CD4-positive, alpha-beta T cell treated with Interleukin-17A for 4 hours (primary cell): ENCODE measurements at regions not wholly inside any gene's neighbourhood (a gene's known extent, or its start where the extent isn't known, plus 50 kb on each side); places are given as distances from the start of the nearest gene placed in this dataset.
"Not testable (repeated sequence)": the region's sequence is repeated elsewhere in the genome, so short reads cannot be mapped to it uniquely, and the experiment has no call there.

Source experiments
- DNase-seq: peaks from one replicate; pipeline ENCODE4 v3.0.0-alpha.2; 2020; ENCODE audit warnings: mixed read lengths

DNA sequence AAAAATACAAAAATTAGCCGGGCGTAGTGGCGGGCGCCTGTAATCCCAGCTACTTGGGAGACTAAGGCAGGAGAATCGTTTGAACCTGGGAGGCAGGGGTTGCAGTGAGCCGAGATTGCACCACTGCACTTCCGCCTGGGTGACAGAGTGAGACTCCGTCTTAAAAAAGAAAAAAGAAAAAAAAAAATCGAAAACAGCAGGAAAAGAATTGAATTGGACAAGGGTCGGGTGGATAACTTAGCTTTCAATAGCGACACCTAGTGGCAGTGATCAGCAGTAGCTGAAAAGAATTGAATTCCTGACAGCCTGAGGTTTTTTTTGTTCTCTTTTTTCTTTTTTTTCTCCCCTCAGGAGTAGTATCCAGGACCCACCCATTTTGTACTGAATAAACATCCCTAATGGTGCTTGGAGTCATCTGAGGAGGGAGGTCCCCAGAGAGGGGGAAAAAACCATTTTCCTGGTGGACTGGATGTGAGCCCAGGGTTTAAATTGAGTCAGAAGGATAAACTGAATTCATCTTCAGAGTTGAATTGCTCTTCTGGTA lies 55.1 kb downstream of the CYCS start:
- peak; percentile 63 for DNase-seq

DNA sequence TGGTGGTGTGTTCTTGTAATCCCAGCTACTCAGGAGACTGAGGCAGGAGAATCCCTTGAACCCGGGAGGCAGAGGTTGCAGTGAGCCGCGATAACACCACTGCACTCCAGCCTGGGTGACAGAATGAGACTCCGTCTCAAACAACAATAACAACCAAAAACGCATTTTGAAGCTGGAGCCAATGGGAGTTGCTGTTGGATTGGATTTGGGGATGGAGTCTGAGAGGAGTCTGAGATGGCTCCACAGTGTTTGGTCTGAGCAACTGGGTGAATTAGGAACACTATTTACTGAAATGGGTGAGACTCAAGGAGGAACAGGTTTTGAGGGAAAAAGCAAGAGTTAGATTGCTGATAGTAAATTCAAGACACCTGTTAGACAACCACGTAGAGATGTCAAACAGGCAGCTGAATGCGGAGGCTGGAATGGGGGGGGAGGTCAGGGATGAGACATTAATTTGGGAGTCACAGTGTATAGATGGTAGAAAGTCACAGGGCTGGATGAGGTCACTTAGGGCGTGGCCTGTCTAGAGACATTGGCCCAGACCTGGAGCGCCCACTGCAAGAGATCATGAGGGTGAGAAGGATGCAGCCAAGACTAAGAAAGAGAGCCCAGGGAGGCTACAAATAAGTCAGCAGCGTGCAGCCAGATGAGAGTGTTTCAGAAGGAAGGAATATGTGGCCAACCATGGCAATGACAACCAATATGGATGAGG lies 56.4 kb downstream of the CYCS start:
- DNase-seq, result no peak

- no peak for DNase-seq
Observed at GRCh38 chr7:25067726-25068501, 57.1 kb downstream of the CYCS start.

GRCh38 chr7:25066253-25066652 lies 58.8 kb downstream of the CYCS start:
- DNase-seq, result no peak

- DNase-seq, result no peak
Observed at GRCh38 chr7:25062380-25062779, 62.7 kb downstream of the CYCS start.

DNA sequence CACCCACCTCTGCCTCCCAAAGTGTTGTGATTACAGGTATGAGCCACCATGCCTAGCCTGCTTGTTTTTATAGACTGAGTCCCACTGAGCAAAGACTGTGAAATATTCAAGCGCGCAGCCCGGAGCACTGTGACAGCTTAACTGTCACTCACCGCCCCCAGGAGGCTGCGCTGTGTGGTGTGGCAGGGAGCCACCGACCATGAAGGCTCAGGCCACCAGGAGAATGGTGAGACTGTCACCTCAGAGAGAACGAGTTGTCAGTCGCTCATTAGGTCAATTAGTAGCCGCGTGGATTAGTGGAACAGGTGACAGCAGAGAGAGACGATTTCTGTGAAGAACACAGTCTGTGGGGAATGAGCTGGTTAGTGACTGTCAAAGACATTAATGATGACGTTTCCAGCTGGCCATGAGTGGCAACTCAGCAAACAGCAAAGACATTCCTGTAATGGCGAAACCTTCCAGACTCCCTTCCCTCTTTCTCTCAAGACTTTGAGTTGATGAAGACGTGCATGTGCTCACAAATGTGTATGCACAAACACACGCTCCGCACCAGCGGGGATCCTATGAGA lies 64.5 kb downstream of the CYCS start:
- no peak for DNase-seq

DNA sequence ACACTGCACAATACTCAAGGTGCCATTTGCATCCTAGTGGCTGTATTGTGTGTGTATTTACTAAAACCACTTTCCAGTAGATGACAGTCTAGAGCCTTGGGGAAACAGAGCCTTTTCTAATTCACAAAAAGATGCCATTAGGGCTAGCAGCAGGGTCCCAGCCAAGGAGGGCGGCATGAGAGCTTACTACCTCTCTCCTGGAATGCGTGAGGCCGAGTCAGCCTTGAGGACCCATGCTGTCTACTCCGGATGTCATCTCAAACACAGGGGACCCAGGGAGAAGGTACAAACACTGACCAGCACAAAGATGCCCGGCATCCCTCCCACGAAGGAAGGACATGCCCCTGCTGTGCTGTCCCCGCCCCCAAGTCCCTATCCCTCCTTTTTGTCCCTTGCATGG lies 65.5 kb downstream of the CYCS start:
- no peak for DNase-seq

DNA sequence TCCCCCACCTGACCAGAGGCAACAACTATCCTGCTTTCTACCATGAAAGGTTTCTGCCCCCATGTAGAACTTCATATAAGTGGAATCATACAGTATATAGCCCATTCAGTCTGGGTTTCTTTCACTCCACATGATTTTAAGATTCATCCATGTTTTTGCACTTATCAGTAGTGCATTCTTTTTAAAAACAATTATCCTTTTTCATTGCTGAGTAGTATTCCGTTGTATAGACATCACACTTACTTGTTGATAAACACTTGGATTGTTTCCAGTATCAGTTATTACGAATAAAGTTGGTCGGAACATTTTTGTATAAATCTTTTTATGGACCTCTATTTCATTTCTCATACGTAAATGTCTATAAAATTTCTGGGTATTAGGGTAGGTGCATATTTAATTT lies 68.7 kb downstream of the CYCS start:
- DNase-seq, result no peak

GRCh38 chr7:25055520-25056220 lies 69.4 kb downstream of the CYCS start:
- no peak for DNase-seq

- DNase-seq, result no peak
Observed at GRCh38 chr7:25054819-25055519, 70.1 kb downstream of the CYCS start.

DNA sequence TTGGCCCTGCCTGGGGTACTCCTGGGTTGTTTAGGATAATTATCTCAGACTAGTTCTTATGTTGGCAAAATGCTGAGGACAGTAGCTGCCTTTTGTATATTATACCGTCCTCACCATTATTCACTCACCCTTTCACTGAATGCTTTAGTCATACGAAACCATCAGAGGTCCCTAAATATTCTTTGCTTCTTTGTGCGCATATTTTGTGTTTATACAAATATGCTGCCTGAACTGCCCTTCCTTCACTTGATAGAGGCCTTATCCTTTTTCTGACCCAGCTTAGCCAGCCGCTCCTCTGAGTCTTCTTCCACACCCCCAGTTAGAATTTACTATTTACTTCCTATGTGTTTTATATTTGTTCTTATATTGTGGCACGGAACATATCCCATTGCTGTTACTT lies 70.2 kb upstream of the OSBPL3 start:
- DNase-seq, result no peak

GRCh38 chr7:25048444-25048834 lies 68.5 kb upstream of the OSBPL3 start:
- DNase-seq, result no peak

DNA sequence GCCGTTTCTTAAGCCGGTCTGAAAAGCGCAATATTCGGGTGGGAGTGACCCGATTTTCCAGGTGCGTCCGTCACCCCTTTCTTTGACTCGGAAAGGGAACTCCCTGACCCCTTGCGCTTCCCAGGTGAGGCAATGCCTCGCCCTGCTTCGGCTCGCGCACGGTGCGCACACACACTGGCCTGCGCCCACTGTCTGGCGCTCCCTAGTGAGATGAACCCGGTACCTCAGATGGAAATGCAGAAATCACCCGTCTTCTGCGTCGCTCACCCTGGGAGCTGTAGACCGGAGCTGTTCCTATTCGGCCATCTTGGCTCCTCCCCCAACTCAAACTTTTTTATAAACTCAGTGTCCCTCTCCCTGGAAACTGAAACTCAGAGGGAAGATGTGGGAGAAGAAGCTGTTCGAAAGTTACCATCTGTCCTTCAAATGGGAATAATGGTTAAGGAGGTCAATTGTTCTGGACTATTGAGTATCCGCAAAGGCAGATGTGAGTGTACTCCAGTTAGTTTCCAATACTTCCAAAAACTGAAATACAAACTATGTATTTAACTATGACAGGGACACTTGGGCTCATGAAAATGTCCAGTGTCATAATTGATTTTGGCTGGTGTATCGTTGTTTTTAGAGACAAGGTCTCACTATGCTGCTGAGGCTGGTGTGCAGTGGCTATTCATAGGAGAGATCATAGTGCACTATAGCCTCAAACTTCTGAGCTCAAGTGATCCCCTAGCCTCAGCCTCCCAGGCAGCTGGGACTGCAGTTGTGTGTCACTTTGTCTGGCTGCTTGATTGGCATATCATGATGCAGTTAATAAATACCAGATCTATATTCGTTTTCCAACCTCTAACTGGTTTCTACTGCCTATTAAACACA lies 67.8 kb upstream of the OSBPL3 start:
- DNase-seq, result not testable (repeated sequence)

DNA sequence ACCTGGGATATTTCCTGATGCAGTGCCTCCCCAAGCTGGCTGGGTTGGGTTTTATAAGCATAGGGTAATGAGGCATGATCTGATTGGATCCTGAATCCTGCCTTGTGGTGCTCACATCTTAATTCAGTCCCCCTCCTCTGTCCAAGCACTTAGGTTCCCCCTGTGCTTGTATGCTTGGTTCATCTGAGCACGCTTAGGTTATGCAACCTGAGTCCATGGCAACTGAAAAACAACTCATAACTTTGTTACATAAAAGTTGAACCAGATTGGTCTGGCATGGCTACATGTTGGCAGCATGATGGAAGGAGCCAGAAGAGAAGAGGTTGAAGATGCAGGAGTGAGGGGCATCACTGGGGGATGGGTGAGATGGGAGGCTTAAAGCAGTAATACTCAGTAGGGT lies 57.3 kb upstream of the OSBPL3 start:
- DNase-seq, result no peak

GRCh38 chr7:25035274-25035673 lies 55.3 kb upstream of the OSBPL3 start:
- no peak for DNase-seq

DNA sequence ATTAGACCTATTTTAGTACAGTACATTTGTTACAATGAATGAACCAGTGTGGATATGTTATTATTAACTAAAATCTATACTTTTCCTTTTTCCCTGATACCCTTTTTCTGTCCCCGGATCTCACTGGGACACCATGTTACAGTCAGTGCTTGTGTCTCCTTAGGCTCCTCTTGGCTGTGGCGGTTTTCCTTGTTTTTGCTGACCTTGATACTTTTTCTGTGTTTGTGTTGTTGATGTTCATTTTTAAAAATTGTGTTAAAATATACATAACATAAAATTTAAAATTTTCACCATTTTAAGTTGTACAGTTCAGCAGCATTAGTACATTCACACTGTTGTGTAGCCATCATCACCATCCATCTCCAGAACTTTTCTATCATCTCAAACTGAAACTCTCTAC lies 54.2 kb upstream of the OSBPL3 start:
- no peak for DNase-seq

DNA sequence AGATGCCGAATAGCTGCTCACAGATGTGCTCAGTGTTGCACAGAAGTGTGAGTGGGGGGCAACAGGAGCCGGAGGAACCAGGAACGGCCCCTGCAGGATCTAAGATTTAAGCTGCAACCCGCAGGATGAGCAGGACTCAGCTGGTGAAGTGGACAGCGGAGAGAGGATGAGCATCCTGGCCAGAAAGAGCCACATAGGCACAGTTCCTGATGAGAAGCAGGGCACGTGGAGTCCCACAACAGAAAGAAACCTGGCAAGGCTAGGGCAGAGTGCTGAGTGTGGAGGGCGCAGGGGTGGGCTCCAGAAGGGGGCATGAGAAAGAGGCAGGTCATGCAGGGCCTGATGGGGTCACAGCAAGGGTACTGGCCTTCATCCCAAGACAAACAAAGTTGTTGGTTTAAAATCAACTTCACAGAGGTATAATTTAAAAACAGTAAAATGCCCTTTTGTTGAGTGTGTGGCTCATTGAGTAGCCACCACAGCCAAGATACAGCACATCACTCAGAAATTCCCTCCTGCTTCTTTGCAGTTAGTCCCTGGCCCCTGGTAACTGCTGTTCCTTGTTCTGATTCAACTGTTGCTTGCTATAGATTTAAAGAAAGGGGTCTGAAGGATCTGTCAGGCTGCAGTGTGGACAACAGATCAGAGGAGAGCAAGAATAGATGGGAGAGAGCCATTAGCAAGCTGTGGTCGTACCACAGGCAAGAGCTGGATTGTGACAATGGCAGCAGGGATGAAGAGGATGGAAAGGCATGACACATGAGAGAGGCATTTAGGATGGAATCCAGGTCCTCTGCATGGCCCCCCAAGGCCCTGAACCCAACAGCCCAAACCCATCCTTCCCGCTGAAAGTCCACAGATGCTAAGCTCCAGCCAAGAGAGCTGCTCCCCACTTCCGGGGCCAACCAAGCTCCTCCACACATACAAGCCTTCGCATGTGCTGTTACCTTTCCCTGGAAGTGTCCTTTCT lies 53.1 kb upstream of the OSBPL3 start:
- no peak for DNase-seq

DNA sequence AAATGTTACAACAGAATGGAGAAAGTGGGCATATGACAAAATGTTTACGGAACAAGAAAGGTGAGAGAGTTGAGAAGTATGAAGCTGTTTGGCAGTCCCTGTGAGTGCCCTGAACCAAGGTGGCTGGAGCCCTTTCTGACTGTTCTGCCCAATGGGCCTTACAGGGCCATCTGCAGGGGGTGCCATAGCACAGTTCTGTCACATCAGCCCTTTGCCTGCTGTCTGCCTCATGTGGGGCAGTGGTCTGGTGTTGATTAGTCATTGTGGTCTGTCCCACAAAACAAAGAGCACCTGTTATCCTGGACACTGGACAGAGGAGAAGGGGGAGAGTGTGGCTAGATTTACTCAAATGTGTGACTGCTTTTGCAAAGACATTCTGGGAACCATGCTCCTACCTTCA lies 51.5 kb upstream of the OSBPL3 start:
- DNase-seq, result no peak

DNA sequence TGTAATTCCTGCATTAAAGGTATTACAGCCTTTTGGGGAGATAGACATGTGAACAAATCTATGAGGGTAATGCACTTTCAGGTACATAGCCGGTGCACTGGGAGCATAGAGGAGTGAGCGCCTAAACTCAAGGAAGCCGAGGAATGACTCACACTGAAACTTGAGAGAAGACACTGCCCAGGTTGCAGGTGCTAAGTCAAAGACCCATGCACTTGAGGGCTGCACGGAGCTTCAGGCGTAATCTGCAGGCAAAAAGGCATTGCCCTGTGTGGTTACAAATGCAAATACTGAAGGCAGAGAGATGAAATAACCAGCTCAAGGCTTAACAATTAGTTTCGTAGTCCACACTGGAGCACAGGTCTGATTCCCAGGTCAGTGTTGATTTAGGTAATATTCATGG lies 51.0 kb upstream of the OSBPL3 start:
- peak; percentile 44 for DNase-seq
